ENCODE measurements at regions not wholly inside any gene's neighbourhood (a gene's known extent, or its start where the extent isn't known, plus 50 kb on each side); places are given as distances from the start of the nearest gene placed in this dataset. TPM values are rescaled to one million over a fixed set of nuclear protein-coding genes. Genes with fewer than 3 reads are reported as not detected.
"Not testable (repeated sequence)": the region's sequence is repeated elsewhere in the genome, so short reads cannot be mapped to it uniquely, and the experiment has no call there.

- H3K27ac ChIP-seq (ENCODE audit: low read depth, low read length); H3K9ac ChIP-seq (ENCODE audit: low read depth in 1 of 3, low read length in 3 of 3); H3K9me3 ChIP-seq (ENCODE audit: control insufficient read depth in 3 of 3, low read length in 3 of 3); H3K4me1 ChIP-seq (ENCODE audit: control insufficient read depth in 3 of 3, insufficient read depth in 3 of 3, low read length in 3 of 3); H3K27me3 ChIP-seq (ENCODE audit: control insufficient read depth in 3 of 3, insufficient read depth in 3 of 3, low read length in 3 of 3); H3K36me3 ChIP-seq (ENCODE audit: control insufficient read depth in 3 of 3, insufficient read depth in 3 of 3, low read length in 3 of 3); H3K4me3 ChIP-seq (ENCODE audit: low read length in 3 of 3): not testable (repeated sequence)
Observed at GRCh38 chr17:43283606-43284005, 49.8 kb upstream of the RNU2-1 start.

Small RNAs in the stretch of these regions (small RNA-seq; reads per million reads assigned to genes)
- not detected for gene RF00004

Data from skeletal muscle tissue (tissue), 4 donors.